ENCODE measurements at regions not wholly inside any gene's neighbourhood (a gene's known extent, or its start where the extent isn't known, plus 50 kb on each side); places are given as distances from the start of the nearest gene placed in this dataset.
"Not testable (repeated sequence)": the region's sequence is repeated elsewhere in the genome, so short reads cannot be mapped to it uniquely, and the experiment has no call there.

GRCh38 chr12:63406781-63407180 lies 255.8 kb upstream of the AVPR1A start:
- no peak for DNase-seq (ENCODE audit: low read depth)

- no peak for DNase-seq (ENCODE audit: low read depth)
Observed at GRCh38 chr12:63404611-63405010, 253.6 kb upstream of the AVPR1A start.

GRCh38 chr12:63403256-63403655 lies 252.3 kb upstream of the AVPR1A start:
- DNase-seq (ENCODE audit: low read depth), result no peak

GRCh38 chr12:63400718-63401117 lies 249.7 kb upstream of the AVPR1A start:
- DNase-seq (ENCODE audit: low read depth), result no peak

GRCh38 chr12:63400318-63400717 lies 249.3 kb upstream of the AVPR1A start:
- DNase-seq (ENCODE audit: low read depth), result no peak

- DNase-seq (ENCODE audit: low read depth), result no peak
Observed at GRCh38 chr12:63397807-63398206, 246.8 kb upstream of the AVPR1A start.

- DNase-seq (ENCODE audit: low read depth), result no peak
Observed at GRCh38 chr12:63396135-63396534, 245.1 kb upstream of the AVPR1A start.

- DNase-seq (ENCODE audit: low read depth), result no peak
Observed at GRCh38 chr12:63394983-63395382, 244.0 kb upstream of the AVPR1A start.

GRCh38 chr12:63394349-63394748 lies 243.3 kb upstream of the AVPR1A start:
- DNase-seq (ENCODE audit: low read depth), result no peak

- no peak for DNase-seq (ENCODE audit: low read depth)
Observed at GRCh38 chr12:63389211-63389610, 238.2 kb upstream of the AVPR1A start.

GRCh38 chr12:63387771-63388170 lies 236.8 kb upstream of the AVPR1A start:
- DNase-seq (ENCODE audit: low read depth), result no peak

GRCh38 chr12:63382930-63383329 lies 231.9 kb upstream of the AVPR1A start:
- DNase-seq (ENCODE audit: low read depth), result no peak

- DNase-seq (ENCODE audit: low read depth), result no peak
Observed at GRCh38 chr12:63362791-63363190, 211.8 kb upstream of the AVPR1A start.

GRCh38 chr12:63362166-63362565 lies 211.2 kb upstream of the AVPR1A start:
- no peak for DNase-seq (ENCODE audit: low read depth)

GRCh38 chr12:63354969-63355368 lies 204.0 kb upstream of the AVPR1A start:
- no peak for DNase-seq (ENCODE audit: low read depth)

- DNase-seq (ENCODE audit: low read depth), result no peak
Observed at GRCh38 chr12:63353559-63353958, 202.6 kb upstream of the AVPR1A start.

GRCh38 chr12:63351370-63351769 lies 200.4 kb upstream of the AVPR1A start:
- DNase-seq (ENCODE audit: low read depth), result no peak

- DNase-seq (ENCODE audit: low read depth), result no peak
Observed at GRCh38 chr12:63348556-63348955, 197.6 kb upstream of the AVPR1A start.

- DNase-seq (ENCODE audit: low read depth), result not testable (repeated sequence)
Observed at GRCh38 chr12:63337158-63337557, 186.2 kb upstream of the AVPR1A start.

GRCh38 chr12:63326260-63326659 lies 175.3 kb upstream of the AVPR1A start:
- no peak for DNase-seq (ENCODE audit: low read depth)

- DNase-seq (ENCODE audit: low read depth), result no peak
Observed at GRCh38 chr12:63325757-63326156, 174.8 kb upstream of the AVPR1A start.

- DNase-seq (ENCODE audit: low read depth), result no peak
Observed at GRCh38 chr12:63323942-63324341, 172.9 kb upstream of the AVPR1A start.

GRCh38 chr12:63321373-63321772 lies 170.4 kb upstream of the AVPR1A start:
- DNase-seq (ENCODE audit: low read depth), result no peak

GRCh38 chr12:63319936-63320633 lies 169.1 kb upstream of the AVPR1A start:
- DNase-seq (ENCODE audit: low read depth), result no peak

Measured in CMK (cell line).